Glutamatergic neuron (in vitro differentiated cells): ENCODE measurements at regions not wholly inside any gene's neighbourhood (a gene's known extent, or its start where the extent isn't known, plus 50 kb on each side); places are given as distances from the start of the nearest gene placed in this dataset.
"Not testable (repeated sequence)": the region's sequence is repeated elsewhere in the genome, so short reads cannot be mapped to it uniquely, and the experiment has no call there.

Experiments
- DNase-seq: peaks from one replicate; pipeline ENCODE4 v3.0.0; 2022
- H3K27ac Mint-ChIP-seq: one replicate; pipeline ENCODE4 v1.8.0; 2020; ENCODE audit warnings: mild to moderate bottlenecking, mixed read lengths, inconsistent platforms; ENCODE audit not compliant: unreplicated experiment
- H3K27me3 Mint-ChIP-seq: one replicate; pipeline ENCODE4 v1.8.0; 2020; ENCODE audit warnings: mild to moderate bottlenecking, moderate library complexity, mixed read lengths, inconsistent platforms; ENCODE audit not compliant: unreplicated experiment
- H3K36me3 Mint-ChIP-seq: one replicate; pipeline ENCODE4 v1.8.0; 2020; ENCODE audit warnings: mild to moderate bottlenecking, mixed read lengths, inconsistent platforms; ENCODE audit not compliant: unreplicated experiment
- H3K4me1 Mint-ChIP-seq: one replicate; pipeline ENCODE4 v1.8.0; 2020; ENCODE audit warnings: mild to moderate bottlenecking, low read depth, mixed read lengths, inconsistent platforms; ENCODE audit not compliant: unreplicated experiment
- H3K4me3 Mint-ChIP-seq: one replicate; pipeline ENCODE4 v1.8.0; 2020; ENCODE audit warnings: mild to moderate bottlenecking, mixed read lengths, inconsistent platforms; ENCODE audit not compliant: unreplicated experiment
- H3K9me3 Mint-ChIP-seq: one replicate; pipeline ENCODE4 v1.8.0; 2020; ENCODE audit warnings: mild to moderate bottlenecking, moderate library complexity, mixed read lengths, inconsistent platforms; ENCODE audit not compliant: unreplicated experiment
- CTCF ChIP-seq: fragments of 200-600 bp; sonication (generic); IDR thresholded peaks from one replicate; pipeline ENCODE4 v1.5.0; 2021; ENCODE audit not compliant: partially characterized antibody, unreplicated experiment

DNA sequence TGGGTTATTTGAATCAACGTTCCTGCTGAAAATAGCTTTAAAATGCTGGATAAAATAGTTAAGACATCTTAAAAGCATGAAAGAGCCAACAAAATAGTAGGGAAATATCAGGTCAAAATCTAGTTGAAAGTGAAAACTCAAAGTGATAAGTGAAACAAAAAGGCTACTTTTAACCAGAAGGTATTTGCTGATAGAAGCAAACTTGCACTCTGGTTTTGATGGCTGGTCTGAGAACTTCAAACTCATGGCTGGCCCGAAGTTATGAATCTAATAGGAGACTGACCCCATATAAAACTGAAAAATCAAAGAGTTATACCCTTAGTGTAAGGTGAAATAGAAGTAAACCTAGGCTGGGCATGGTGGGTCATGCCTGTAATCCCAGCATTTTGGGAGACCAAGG lies 66.3 kb upstream of the HOXC13 start:
- no peak for DNase-seq
- no peak overlapping the region for H3K4me3 Mint-ChIP-seq
- no peaks in the 10 kb centered on the region for H3K9me3 Mint-ChIP-seq
- H3K27ac Mint-ChIP-seq = no peak overlapping the region
- no peak for TF ChIP-seq CTCF
- H3K27me3 Mint-ChIP-seq = no peaks in the 10 kb centered on the region
- H3K36me3 Mint-ChIP-seq = no peaks in the 10 kb centered on the region
- peaks cover 3% of the 10 kb centered on the region for H3K4me1 Mint-ChIP-seq

DNA sequence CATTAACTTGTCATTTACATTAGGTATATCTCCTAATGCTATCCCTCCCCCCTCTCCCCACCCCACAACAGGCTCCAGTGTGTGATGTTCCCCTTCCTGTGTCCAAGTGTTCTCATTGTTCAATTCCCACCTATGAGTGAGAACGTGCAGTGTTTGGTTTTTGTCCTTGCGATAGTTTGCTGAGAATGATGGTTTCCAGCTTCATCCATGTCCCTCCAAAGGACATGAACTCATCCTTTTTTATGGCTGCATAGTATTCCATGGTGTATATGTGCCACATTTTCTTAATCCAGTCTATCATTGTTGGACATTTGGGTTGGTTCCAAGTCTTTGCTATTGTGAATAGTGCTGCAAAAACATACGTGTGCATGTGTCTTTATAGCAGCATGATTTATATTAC lies 60.7 kb upstream of the HOXC13 start:
- not testable (repeated sequence) for H3K4me3 Mint-ChIP-seq, H3K36me3 Mint-ChIP-seq

GRCh38 chr12:53887006-53887405 lies 51.6 kb upstream of the HOXC13 start:
- H3K27ac Mint-ChIP-seq = no peak overlapping the region
- H3K4me3 Mint-ChIP-seq = no peak overlapping the region
- peaks cover 2% of the 10 kb centered on the region for H3K27me3 Mint-ChIP-seq
- H3K36me3 Mint-ChIP-seq = no peaks in the 10 kb centered on the region
- no peaks in the 10 kb centered on the region for H3K4me1 Mint-ChIP-seq
- no peak for DNase-seq
- no peaks in the 10 kb centered on the region for H3K9me3 Mint-ChIP-seq
- TF ChIP-seq CTCF = no peak

More for the DNA sequence above, 60.7 kb upstream of the HOXC13 start:
- not testable (repeated sequence) for H3K4me1 Mint-ChIP-seq, DNase-seq, H3K27ac Mint-ChIP-seq, H3K27me3 Mint-ChIP-seq, H3K9me3 Mint-ChIP-seq

DNA sequence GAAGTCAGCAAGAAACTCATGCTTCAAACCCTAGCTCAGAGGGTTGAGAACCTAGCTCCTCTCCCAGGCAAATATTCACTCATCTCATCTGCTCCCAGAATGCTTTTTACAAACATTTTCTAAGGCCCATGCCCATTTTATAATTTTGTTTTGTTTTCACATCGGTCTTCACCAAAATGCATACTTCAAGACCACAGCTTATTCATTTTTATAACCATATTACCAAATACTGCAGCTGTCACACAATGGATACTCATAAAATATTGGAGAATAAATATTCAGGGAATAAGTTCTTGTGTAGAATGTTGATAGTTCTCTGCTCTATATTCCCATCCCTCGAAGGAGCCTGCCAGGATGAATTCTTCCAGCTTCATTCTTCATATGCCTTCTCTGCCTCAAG lies 50.8 kb upstream of the HOXC13 start:
- no peak for DNase-seq
- no peak for TF ChIP-seq CTCF
- Mint-ChIP-seq H3K4me3 (no peak overlapping the region), H3K4me1 (no peaks in the 10 kb centered on the region), H3K27me3 (peaks cover 4% of the 10 kb centered on the region), H3K27ac (no peak overlapping the region), H3K9me3 (no peaks in the 10 kb centered on the region), H3K36me3 (no peaks in the 10 kb centered on the region)
